Thyroid gland (tissue), 4 donors: ENCODE measurements at regions not wholly inside any gene's neighbourhood (a gene's known extent, or its start where the extent isn't known, plus 50 kb on each side); places are given as distances from the start of the nearest gene placed in this dataset.

Experiments
- CTCF ChIP-seq, 6 experiments: fragments of 200-600 bp in 3 of 6; fragments of 450-650 bp in 3 of 6; sonication (generic) in 3 of 6; IDR thresholded peaks; one replicate each; pipeline ENCODE4 v1.5.1; 2016 to 2019; ENCODE audit warnings: antibody characterized with exemption in 6 of 6, mild to moderate bottlenecking in 2 of 6, inconsistent platforms in 1 of 6, moderate library complexity in 1 of 6
- POLR2A ChIP-seq, 2 donors: fragments of 450-650 bp; IDR thresholded peaks; one replicate each; pipeline ENCODE4 v1.6.1; 2017; ENCODE audit warnings: antibody characterized with exemption in 2 of 2, mild to moderate bottlenecking in 2 of 2, moderate library complexity in 1 of 2

GRCh38 chr20:6663104-6663503, 104.4 kb upstream of the BMP2 start:
- TF ChIP-seq CTCF (IDR thresholded peaks at IDR 0.05) (no peak), POLR2A (IDR thresholded peaks at IDR 0.05) (no peak)
